PC-3 (cell line): ENCODE measurements at regions not wholly inside any gene's neighbourhood (a gene's known extent, or its start where the extent isn't known, plus 50 kb on each side); places are given as distances from the start of the nearest gene placed in this dataset.
"Not testable (repeated sequence)": the region's sequence is repeated elsewhere in the genome, so short reads cannot be mapped to it uniquely, and the experiment has no call there.

ENCODE experiments used
- ATAC-seq: fragments of 200-7000 bp; cut with Tn5 transposase; 2 replicates; pipeline ENCODE4 v1.9.1; 2020; ENCODE audit warnings: mild to moderate bottlenecking, moderate library complexity
- BruUV-seq: library from RNA; stranded (reverse); fragments of 400-500 nt; replicated peaks from 2 replicates; lab custom pipeline; 2021; lab: Mats Ljungman, UMichigan
- CTCF ChIA-PET: fragments of 300-600 bp; sonication (Branson Sonifier 250); formaldehyde crosslinking; loops from one replicate; lab custom pipeline; 2022; ENCODE audit warnings: antibody characterized with exemption; lab: Charles Lee
- POLR2A ChIA-PET: fragments of 300-600 bp; sonication (Branson Sonifier 250); formaldehyde crosslinking; loops from one replicate; lab custom pipeline; 2022; ENCODE audit warnings: antibody characterized with exemption; ENCODE audit not compliant: unreplicated experiment; lab: Charles Lee
- DNase-seq: peaks from one replicate; pipeline ENCODE4 v3.0.0-alpha.2; 2015
- H2AFZ ChIP-seq: fragments of 300-600 bp; sonication (generic); 2 replicates; pipeline ENCODE4 v1.6.0; 2016; ENCODE audit warnings: antibody characterized with exemption, low read length
- H3F3A ChIP-seq: fragments of 300-600 bp; sonication (generic); one replicate; pipeline ENCODE4 v1.6.0; 2017; ENCODE audit warnings: antibody characterized with exemption, low read length, control low read depth, mild to moderate bottlenecking; ENCODE audit not compliant: unreplicated experiment
- H3K27ac ChIP-seq: fragments of 300-600 bp; sonication (generic); 2 replicates; pipeline ENCODE4 v1.5.1; 2016; ENCODE audit warnings: mild to moderate bottlenecking, low read length
- H3K27me3 ChIP-seq: fragments of 300-600 bp; sonication (generic); 2 replicates; pipeline ENCODE4 v1.6.1; 2016; ENCODE audit warnings: low read length, mixed read lengths
- H3K36me3 ChIP-seq: fragments of 300-600 bp; sonication (generic); 2 replicates; pipeline ENCODE4 v1.6.1; 2016; ENCODE audit warnings: low read depth, mixed run types, low read length, mixed read lengths
- H3K4me1 ChIP-seq: fragments of 300-600 bp; sonication (generic); 2 replicates; pipeline ENCODE4 v1.5.1; 2016; ENCODE audit warnings: low read length; ENCODE audit not compliant: insufficient read depth
- H3K4me2 ChIP-seq: fragments of 300-600 bp; sonication (generic); 2 replicates; pipeline ENCODE4 v1.6.0; 2016; ENCODE audit warnings: low read length
- H3K4me3 ChIP-seq: fragments of 300-600 bp; sonication (generic); 2 replicates; pipeline ENCODE4 v1.5.1; 2016; ENCODE audit warnings: mild to moderate bottlenecking, low read length, mixed read lengths
- H3K79me2 ChIP-seq: fragments of 300-600 bp; sonication (generic); 2 replicates; pipeline ENCODE4 v1.6.1; 2017; ENCODE audit warnings: low read length, mixed read lengths
- H3K9ac ChIP-seq: fragments of 300-600 bp; sonication (generic); 2 replicates; pipeline ENCODE4 v1.6.0; 2016; ENCODE audit warnings: mild to moderate bottlenecking, low read length
- H3K9me2 ChIP-seq: fragments of 300-600 bp; sonication (generic); replicated peaks from 2 replicates; pipeline ENCODE4 v1.6.1; 2016; ENCODE audit warnings: mixed run types, low read length, mixed read lengths
- H3K9me3 ChIP-seq: fragments of 300-600 bp; sonication (generic); 2 replicates; pipeline ENCODE4 v1.6.1; 2016; ENCODE audit warnings: low read length, mixed read lengths
- H4K20me1 ChIP-seq: fragments of 300-600 bp; sonication (generic); 2 replicates; pipeline ENCODE4 v1.6.1; 2016; ENCODE audit warnings: low read length, mixed read lengths
- intact Hi-C: fragments of 100-400 bp; cut with micrococcal nuclease; formaldehyde crosslinking; loops from 2 replicates; pipeline ENCODE4 v1.9.0; 2023

- H3K9me2 ChIP-seq, intact Hi-C loops, H3K36me3 ChIP-seq, H3K4me1 ChIP-seq, H3K4me3 ChIP-seq, H3K9me3 ChIP-seq, POLR2A ChIA-PET, ATAC-seq, CTCF ChIA-PET, DNase-seq, H3K4me2 ChIP-seq, H3K9ac ChIP-seq, H3K27ac ChIP-seq, H4K20me1 ChIP-seq, H3F3A ChIP-seq, H3K27me3 ChIP-seq, H3K79me2 ChIP-seq, H2AFZ ChIP-seq, BruUV-seq: not testable (repeated sequence)
Measured at GRCh38 chr14:19159003-19159625, 191.9 kb downstream of the POTEM start.

- ATAC-seq, BruUV-seq, H3K9ac ChIP-seq, DNase-seq, H2AFZ ChIP-seq, H3K4me2 ChIP-seq, POLR2A ChIA-PET, H3K36me3 ChIP-seq, H3K27ac ChIP-seq, H3K4me1 ChIP-seq, H3K79me2 ChIP-seq, H4K20me1 ChIP-seq, H3K4me3 ChIP-seq, CTCF ChIA-PET, H3K9me3 ChIP-seq, intact Hi-C loops, H3K27me3 ChIP-seq, H3K9me2 ChIP-seq, H3F3A ChIP-seq: not testable (repeated sequence)
Measured at GRCh38 chr14:19160379-19160778, 193.1 kb downstream of the POTEM start.

GRCh38 chr14:19161251-19162033 lies 194.2 kb downstream of the POTEM start:
- peak; percentile 0 for DNase-seq

GRCh38 chr14:19162034-19162706 lies 194.9 kb downstream of the POTEM start:
- H3K9ac ChIP-seq, BruUV-seq, H4K20me1 ChIP-seq, ATAC-seq, H3K4me1 ChIP-seq, H3K4me2 ChIP-seq, H3F3A ChIP-seq, intact Hi-C loops, H3K27ac ChIP-seq, POLR2A ChIA-PET, CTCF ChIA-PET, H3K9me3 ChIP-seq, H3K4me3 ChIP-seq, H3K79me2 ChIP-seq, H3K9me2 ChIP-seq, H3K36me3 ChIP-seq, H3K27me3 ChIP-seq, H2AFZ ChIP-seq: not testable (repeated sequence)
- peak; percentile 1 for DNase-seq

More at GRCh38 chr14:19161251-19162033, 194.2 kb downstream of the POTEM start:
- H3F3A ChIP-seq, H3K27me3 ChIP-seq, H3K4me1 ChIP-seq, ATAC-seq, H3K79me2 ChIP-seq, H3K9me3 ChIP-seq, CTCF ChIA-PET, H3K9ac ChIP-seq, intact Hi-C loops, H4K20me1 ChIP-seq, H3K9me2 ChIP-seq, H2AFZ ChIP-seq, H3K4me3 ChIP-seq, H3K36me3 ChIP-seq, H3K27ac ChIP-seq, BruUV-seq, POLR2A ChIA-PET, H3K4me2 ChIP-seq: not testable (repeated sequence)

- H3K79me2 ChIP-seq, intact Hi-C loops, H3K4me1 ChIP-seq, H3K27me3 ChIP-seq, CTCF ChIA-PET, H3K27ac ChIP-seq, DNase-seq, POLR2A ChIA-PET, H3F3A ChIP-seq, H3K4me2 ChIP-seq, H3K36me3 ChIP-seq, H3K4me3 ChIP-seq, H3K9me2 ChIP-seq, ATAC-seq, H4K20me1 ChIP-seq, H3K9ac ChIP-seq, H2AFZ ChIP-seq, H3K9me3 ChIP-seq, BruUV-seq: not testable (repeated sequence)
Measured at GRCh38 chr14:19162920-19163319, 195.7 kb downstream of the POTEM start.

GRCh38 chr14:19163891-19164290 lies 196.7 kb downstream of the POTEM start:
- H3K27me3 ChIP-seq, H3K9ac ChIP-seq, H3K4me2 ChIP-seq, H3F3A ChIP-seq, H3K79me2 ChIP-seq, H2AFZ ChIP-seq, ATAC-seq, intact Hi-C loops, H3K27ac ChIP-seq, H3K9me2 ChIP-seq, H3K4me1 ChIP-seq, H4K20me1 ChIP-seq, CTCF ChIA-PET, POLR2A ChIA-PET, H3K36me3 ChIP-seq, H3K4me3 ChIP-seq, H3K9me3 ChIP-seq, BruUV-seq: not testable (repeated sequence)
- peak; percentile 1 for DNase-seq
